ENCODE measurements at regions not wholly inside any gene's neighbourhood (a gene's known extent, or its start where the extent isn't known, plus 50 kb on each side); places are given as distances from the start of the nearest gene placed in this dataset.
A peak's percentile ranks its signal among the peaks of the same experiment; 100 is the strongest.

DNA sequence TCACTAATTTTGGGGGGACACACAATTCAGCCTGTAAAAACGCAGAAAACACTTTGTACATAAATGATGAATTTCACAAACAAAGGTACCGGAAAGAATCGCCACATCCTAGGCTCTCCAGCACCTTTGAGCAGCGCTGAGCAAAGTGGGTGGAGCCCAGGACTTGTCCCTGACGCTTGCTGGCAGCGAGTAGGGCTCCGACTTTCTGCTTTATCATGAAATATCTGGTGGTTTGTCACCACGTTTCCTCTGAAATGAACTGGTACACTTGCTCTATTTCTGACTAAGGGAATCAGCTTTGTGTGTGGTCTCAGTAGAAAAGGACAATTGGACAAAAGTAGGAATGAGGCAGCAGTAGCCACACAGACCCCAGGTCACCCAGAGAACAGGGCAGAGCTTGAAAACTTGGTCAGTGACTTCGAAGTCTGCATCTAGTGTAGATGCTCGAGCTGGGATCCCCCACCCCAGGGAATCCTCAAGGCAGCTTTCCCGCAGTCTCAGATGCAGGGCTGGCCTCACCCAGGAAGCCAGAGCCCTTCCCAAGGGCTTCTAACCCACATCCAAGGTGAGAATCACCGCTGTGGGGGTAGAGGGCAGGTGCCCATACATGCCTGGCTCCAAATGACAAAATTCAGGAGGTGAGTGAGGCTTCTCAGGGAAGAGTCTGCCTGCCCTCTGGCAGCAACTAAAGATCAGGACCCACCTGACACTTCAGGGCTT, 85.3 kb upstream of the SOX1 start (continued):
- TF ChIP-seq, protein P1, sequence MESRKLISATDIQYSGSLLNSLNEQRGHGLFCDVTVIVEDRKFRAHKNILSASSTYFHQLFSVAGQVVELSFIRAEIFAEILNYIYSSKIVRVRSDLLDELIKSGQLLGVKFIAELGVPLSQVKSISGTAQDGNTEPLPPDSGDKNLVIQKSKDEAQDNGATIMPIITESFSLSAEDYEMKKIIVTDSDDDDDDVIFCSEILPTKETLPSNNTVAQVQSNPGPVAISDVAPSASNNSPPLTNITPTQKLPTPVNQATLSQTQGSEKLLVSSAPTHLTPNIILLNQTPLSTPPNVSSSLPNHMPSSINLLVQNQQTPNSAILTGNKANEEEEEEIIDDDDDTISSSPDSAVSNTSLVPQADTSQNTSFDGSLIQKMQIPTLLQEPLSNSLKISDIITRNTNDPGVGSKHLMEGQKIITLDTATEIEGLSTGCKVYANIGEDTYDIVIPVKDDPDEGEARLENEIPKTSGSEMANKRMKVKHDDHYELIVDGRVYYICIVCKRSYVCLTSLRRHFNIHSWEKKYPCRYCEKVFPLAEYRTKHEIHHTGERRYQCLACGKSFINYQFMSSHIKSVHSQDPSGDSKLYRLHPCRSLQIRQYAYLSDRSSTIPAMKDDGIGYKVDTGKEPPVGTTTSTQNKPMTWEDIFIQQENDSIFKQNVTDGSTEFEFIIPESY (IDR thresholded peaks at IDR 0.05), result no peak

DNA sequence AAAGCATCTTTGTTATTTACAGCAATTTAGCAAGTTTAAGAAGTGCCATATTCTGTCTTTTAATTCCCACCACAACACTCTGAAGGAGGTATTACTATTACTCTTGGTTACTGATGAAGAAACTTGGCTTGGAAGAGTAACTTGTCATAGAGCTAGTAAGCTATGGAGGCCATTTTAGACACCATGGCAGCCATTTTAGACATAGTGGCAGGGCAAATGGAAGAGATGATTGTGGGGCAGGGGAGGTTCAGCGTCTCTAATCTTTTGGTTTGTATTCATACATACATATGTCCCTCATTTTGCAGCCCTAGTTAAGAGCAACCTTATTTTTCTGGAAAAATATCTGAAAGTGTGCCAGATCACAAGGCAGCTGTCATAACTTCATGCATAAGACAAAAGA, 82.6 kb upstream of the SOX1 start:
- Histone ChIP-seq H3K4me1 (ENCODE audit: control insufficient read depth, insufficient read depth, low read length) (no peaks in the 10 kb centered on the region), H3K27ac (ENCODE audit: control insufficient read depth, insufficient read depth) (no peak overlapping the region), H3K9me3 (replicated peaks; ENCODE audit: control insufficient read depth, insufficient read depth, low read length) (no peaks in the 10 kb centered on the region; the same call in 2 of the 3 replicates), H3K4me2 (ENCODE audit: control insufficient read depth, insufficient read depth) (no peak overlapping the region), H3K79me2 (ENCODE audit: control insufficient read depth, insufficient read depth, low read length) (no peaks in the 10 kb centered on the region), H3K36me3 (ENCODE audit: control insufficient read depth in 2 of 2, insufficient read depth in 2 of 2, low read length in 1 of 2) (no peaks in the 10 kb centered on the region), H4K20me1 (ENCODE audit: control insufficient read depth, insufficient read depth) (no peaks in the 10 kb centered on the region), H3K9ac (ENCODE audit: control insufficient read depth, insufficient read depth, low read length) (no peak overlapping the region), H3K4me3 (no peak overlapping the region), H2AFZ (ENCODE audit: control insufficient read depth, low read depth, low read length) (no peak overlapping the region), H3K27me3 (replicated peaks in 1 of 2; ENCODE audit: control insufficient read depth in 2 of 2, insufficient read depth in 2 of 2, low read length in 1 of 2) (no peaks in the 10 kb centered on the region)
- ChIA-PET RAD21 (ENCODE audit: unreplicated experiment) (no interaction called here), SMC1A (ENCODE audit: uncharacterized antibody, unreplicated experiment) (no interaction called here), POLR2A (no interaction called here), CTCF (interaction anchor here (0.7 kb wide), 1 partner anchor 1044 kb away, joined by 3 read pairs; no protein-coding TSS in a partner anchor)
- no peak for FAIRE-seq
- in situ Hi-C loops (cut with MboI) (no loop called here), intact Hi-C loops (cut with micrococcal nuclease; ENCODE audit: unreplicated experiment) (no loop called here)
- TF ChIP-seq, protein P2, sequence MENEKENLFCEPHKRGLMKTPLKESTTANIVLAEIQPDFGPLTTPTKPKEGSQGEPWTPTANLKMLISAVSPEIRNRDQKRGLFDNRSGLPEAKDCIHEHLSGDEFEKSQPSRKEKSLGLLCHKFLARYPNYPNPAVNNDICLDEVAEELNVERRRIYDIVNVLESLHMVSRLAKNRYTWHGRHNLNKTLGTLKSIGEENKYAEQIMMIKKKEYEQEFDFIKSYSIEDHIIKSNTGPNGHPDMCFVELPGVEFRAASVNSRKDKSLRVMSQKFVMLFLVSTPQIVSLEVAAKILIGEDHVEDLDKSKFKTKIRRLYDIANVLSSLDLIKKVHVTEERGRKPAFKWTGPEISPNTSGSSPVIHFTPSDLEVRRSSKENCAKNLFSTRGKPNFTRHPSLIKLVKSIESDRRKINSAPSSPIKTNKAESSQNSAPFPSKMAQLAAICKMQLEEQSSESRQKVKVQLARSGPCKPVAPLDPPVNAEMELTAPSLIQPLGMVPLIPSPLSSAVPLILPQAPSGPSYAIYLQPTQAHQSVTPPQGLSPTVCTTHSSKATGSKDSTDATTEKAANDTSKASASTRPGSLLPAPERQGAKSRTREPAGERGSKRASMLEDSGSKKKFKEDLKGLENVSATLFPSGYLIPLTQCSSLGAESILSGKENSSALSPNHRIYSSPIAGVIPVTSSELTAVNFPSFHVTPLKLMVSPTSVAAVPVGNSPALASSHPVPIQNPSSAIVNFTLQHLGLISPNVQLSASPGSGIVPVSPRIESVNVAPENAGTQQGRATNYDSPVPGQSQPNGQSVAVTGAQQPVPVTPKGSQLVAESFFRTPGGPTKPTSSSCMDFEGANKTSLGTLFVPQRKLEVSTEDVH (IDR thresholded peaks at IDR 0.05; ENCODE audit: low read depth, partially characterized antibody), result no peak
- TF ChIP-seq YY1 (IDR thresholded peaks at IDR 0.05; ENCODE audit: low read depth, low read length), result peak; percentile 38; the same call in 1 of the 2 replicates
- no peak for ATAC-seq
- no peak for DNase-seq (ENCODE audit: low read depth, low spot score)
- 22% methylated on average over 1 of the region's 1 CpG for WGBS (ENCODE audit: insufficient coverage, insufficient replicate concordance, low lambda C conversion rate, missing lambda C conversion rate)
- no TSS peak for BruUV-seq (replicated peaks)

Data from GM12878 (cell line).